GM18867 (cell line): ENCODE measurements at regions not wholly inside any gene's neighbourhood (a gene's known extent, or its start where the extent isn't known, plus 50 kb on each side); places are given as distances from the start of the nearest gene placed in this dataset.

ENCODE experiments used
- ATAC-seq: cut with Tn5 transposase; IDR thresholded peaks from one replicate; pipeline ENCODE4 v1.9.1; 2021; ENCODE audit warnings: mild to moderate bottlenecking, moderate library complexity; ENCODE audit not compliant: unreplicated experiment

DNA sequence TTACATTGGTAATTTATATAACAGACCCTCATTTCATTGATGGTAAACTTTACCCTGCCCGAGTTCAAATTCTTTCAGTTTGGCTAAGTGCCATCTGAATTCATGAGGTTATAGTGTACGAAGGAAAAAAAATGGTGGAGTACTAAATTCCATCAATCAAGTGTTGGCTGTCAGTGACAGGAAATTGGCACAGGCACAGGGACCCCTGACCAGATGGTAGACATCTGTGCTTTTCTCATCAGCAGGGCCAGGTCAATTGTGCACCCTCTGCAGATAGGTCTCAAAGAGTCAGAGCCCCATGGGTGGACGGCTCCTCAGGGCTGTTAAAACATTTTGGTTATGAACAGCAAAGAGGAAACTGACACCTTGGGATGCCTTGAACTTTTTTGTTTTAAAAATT lies 439.2 kb downstream of the SETBP1 start:
- ATAC-seq: no peak

DNA sequence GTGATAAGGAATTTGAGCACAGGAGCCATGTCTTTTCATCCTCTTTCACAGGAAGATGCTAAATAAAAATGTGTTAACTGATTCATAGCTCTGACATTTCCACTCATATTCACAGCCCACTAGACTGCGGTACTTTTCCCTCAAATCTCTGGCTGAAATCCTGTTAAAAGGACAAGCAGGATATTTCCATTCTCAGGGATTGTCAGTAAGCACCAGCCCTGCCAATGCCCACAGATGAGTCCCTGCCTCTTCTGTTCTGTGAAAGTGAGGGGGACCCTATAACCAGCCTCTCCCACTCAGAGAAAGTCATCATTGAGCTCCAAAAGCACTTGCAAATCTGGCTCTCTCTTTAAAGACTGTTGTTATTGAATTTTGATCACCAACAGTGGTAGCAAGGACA lies 440.5 kb downstream of the SETBP1 start:
- ATAC-seq: no peak

DNA sequence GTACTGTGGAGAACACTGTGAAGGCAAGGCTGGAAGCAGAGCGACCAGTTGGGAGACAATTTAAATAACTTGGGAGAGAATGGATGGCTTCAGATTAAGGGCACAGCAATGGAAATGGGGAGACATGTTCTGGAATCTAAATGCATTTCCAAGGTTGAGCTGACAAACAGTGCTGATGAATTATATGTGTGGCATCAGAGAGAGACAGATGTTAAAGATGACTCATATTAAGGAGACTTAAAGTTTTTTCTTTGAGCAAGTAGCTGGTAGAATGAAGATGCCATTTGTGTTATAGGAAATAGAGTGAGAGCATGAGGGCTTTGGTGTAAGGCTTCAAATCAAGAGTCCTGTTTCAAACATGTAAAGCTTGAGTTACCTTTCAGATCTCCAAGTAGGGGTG lies 441.8 kb downstream of the SETBP1 start:
- ATAC-seq: no peak

DNA sequence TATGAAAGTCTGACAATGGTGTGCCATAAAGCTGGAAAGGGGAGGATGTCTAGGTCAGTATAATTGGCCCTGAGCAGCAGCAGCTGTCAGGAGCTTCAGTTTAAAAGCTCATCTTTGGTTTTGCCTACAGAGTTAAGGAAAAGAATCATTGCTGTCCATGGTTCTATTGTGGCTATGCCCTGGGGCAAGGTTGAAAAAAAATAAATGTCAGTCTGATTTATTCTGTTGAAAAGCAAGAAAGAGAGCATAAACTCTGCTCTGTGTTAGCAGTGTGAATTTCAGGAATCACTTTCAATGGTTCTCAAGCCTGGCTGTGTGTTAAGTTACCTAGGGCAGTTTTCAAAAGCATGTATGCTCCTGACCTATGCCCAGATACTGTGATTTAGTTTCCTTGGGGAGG lies 446.7 kb downstream of the SETBP1 start:
- ATAC-seq: no peak

DNA sequence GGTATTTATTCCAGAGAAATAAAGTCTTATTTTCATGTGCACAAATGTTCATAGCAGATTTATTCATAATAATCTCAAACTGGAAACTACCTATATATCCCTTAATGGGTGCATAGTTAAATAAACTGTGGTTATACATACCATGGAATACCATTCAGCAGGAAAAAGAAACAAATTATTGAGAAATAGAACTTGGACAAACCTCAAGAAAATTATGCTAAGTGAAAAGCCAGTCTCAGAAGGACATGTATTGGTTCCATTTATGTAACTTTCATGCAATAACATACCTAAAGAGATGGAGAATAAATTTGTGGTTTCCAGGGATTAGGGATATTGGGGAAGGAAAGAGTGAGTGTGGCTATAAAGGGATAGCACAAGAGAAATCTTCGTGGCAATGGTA lies 452.6 kb downstream of the SETBP1 start:
- no peak for ATAC-seq

DNA sequence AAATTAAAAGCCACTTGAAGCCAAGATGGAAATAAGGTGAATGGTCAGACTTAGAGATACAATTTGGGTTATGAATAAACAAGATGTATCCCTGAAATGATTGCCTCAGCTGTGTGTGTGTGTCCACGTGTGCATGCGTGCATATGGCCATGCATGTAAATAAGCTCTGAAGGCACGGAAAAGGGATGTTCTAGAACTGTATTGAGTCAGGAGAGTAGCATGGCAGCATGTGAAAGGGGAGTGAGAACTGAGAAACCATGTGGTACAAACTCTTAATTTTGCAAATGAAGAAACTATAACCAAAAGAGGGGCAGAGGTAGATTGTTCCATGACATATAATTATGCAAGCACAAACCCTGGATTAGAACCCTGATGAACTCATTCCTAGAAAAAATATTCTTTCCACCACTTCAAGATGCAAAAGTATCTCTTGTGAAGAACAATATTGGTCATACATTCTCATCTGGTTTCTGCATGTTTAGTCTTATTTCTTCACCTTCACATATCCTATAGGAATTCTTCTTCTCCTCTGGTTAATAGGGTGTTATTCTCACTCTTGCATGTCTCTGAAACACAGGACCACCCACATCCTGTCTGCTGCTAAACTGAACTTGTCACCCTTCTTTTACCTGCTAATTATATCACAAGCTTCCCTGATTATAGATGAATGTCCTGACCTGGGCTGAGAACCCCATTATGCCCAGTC lies 455.8 kb downstream of the SETBP1 start:
- ATAC-seq: no peak

DNA sequence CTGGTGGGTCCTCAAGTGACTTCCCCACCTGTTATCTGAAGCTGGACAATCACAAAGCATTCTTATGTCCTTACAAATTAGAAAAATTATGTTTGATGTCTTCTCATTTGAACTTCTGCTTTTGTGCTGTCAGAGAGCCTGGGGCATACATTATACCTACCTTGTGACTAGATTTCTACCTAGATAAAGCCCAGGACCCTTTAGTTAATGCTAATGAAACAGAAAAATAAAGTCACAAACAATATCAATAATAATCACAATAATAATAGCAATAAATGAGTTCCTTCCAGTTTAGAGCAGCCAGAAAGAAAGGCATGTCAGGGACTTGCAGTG lies 456.4 kb downstream of the SETBP1 start:
- no peak for ATAC-seq

DNA sequence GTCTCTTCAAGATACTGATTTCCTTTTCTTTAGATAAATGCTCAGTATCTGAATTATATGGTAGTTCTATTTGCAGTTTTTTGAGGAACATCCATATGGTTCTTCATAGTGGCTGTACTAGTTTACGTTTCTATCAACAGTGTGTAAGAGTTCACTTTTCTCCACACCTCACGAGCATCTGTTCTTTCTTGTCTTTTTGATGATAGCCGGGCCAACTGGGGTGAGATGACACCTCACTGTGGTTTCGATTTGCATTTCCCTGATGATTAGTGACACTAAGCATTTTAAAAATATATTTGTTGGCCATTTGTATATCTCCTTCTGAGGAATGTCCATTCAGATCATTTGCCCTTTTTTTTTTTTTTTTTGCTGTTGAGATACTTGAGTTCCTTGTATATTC lies 458.8 kb downstream of the SETBP1 start:
- ATAC-seq: no peak

DNA sequence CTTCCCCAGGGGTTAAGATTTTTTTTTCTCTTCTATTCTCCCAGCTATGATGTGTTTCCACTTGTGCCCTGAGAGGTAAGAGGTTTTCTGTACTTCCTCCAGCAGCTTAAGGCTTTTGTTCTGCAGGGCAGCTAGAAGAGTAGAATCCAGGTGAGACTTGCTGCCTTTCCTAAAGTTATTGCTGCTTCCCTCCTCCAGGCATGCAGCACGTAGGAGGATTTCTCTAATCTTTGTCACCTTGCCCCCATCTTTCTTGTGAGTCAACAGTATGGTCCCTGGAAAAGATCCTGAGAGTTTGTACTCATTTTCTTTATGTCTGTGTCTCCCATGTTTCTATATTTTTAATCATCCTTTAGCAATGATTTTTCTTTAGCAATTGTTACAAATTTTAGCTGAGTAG lies 462.2 kb downstream of the SETBP1 start:
- no peak for ATAC-seq

DNA sequence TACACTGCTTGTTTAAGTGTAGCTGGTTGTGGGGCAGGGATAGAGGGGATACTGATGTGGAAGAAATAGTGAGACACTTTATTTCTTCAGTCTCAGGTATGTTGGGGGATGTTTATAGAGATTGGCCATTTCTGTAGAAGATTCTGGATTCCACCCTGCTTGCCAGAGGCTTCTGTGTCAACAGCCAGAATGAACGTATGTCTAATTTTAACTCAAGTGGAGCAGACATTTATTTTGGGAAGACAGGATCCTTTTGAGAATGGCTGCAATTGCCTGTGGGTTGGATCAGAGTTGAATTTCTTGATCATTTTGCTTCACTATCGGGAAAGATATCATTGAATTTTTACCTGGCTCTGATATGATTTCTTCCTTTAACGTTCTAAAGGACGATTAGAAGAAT lies 465.6 kb upstream of the SLC14A2 start:
- ATAC-seq: no peak

DNA sequence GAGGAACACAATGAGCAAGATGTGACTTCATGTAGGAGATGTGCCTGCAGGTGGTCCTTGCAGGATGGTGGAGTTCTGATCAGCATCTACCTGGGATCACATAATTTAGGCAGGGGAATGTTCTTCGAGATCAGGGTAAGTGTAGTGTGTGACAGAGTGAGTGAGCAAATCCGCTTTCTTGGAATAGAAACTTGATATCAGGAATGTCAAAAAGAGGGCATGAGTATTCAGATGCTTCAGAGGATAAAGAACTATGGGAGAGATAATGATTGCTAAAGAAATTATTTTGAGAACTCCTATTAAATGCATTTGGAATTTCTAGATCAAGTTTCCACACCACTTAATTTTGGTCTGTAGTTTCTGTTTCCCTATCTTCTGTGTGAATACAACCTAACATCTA lies 463.6 kb upstream of the SLC14A2 start:
- no peak for ATAC-seq

DNA sequence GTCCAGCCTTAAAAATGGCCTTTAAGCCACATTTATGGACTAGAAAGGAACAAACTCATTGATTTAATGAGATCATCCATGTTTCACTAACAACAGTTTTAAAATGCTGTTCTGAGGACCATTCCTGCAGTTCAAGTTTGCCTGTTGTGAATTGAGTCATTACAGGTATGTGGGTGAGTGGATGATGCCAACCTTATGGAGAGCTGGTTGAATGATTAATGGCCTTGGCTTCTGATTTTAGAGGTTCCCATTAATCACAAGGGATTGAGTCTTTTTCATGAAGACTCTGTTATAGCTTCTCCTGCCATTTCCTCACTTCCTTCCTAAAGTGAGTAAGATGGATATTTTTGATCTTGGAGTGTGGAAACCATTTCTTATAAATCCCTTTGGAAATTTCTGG lies 459.8 kb upstream of the SLC14A2 start:
- no peak for ATAC-seq

DNA sequence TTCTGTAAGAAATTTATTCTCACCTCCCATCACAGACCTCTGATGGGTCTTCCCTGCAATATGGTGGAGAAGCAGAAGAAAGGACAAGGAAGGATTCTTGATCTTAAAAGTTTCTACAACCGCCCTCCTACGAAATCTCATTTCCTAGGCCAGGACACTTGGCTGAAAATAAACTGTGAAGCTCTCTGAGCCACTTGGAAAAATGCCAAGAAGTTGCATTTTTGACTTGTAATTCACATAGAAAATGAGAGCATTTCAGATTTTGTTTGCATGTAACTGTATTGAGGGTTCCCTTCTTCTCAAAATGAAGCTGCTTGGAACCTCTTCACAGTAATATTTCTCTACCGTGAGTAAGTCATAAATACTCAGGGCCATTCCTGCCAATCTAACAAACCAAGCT lies 458.3 kb upstream of the SLC14A2 start:
- ATAC-seq: no peak

DNA sequence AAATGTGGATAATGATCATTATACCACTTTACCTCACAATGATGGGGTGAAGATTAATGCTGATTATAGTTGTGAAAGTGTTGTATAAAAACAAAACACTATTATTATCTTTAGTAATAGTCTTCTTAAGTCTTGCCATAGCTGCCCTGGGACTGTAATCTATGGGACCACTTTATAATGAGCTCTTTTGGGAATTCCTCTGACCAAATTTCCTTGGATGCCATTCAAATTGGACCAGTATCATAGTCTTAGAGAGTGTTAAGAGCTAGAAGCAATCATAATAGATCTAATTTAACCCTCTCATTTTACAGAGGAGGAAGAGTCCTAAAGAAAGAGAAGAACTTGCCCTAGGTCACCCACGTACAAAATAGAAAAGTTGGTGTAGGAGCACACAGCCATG lies 457.7 kb upstream of the SLC14A2 start:
- no peak for ATAC-seq

DNA sequence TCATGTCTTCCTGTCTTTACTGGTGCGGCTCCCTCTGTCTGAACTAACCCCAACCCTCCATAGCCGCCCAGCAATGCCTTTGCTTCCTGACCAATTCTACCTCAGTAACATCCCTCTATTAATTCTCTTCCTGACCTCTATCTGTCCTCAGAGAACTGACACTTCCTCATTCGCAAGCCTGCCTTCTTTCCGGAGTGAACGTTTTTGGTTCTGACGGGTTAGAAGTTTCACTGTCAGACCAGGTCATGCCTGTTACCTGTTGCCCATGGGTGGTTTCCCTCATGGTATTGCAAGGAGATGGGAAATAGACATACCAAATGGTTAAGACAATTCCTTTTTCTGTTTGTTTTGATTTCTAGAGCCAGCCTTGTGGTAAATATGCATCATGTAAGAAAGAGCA lies 453.4 kb upstream of the SLC14A2 start:
- ATAC-seq: peak; percentile 94

DNA sequence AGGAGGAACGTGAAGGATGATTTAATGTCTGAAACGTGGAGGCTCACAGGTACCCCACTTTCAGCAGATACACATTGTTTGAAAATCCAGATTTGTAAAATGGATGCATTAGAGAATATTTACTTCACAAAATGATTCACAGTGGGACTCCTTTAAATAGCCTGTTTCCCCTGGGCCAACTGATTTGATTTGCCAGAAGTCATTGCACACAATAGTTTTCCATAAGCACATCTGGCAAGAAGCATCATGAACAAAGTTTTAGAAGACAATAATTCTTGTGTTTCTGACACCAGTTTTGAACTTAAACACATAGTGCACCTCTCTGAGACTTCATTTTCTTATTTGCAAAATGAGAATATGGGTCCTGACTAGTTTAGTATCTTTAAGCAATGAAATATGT lies 451.4 kb upstream of the SLC14A2 start:
- no peak for ATAC-seq

DNA sequence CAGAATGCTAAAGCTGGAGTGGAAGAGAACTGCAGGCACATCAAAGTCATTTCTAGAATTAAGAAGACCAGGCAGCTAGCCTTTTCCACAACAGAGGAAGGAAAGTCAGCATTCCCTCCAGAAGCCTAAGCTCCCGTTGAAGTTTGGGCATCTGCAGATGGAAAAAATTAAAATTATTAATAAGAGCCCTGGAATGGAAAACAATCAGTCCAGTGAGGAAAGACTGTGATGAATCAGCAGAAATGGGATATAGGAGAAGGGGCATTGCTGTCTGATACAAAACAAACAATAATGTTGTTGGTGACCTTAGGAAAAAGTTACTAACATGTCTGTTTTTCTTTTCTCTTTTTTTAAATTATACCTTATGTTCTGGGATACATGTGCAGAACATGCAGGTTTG lies 450.7 kb upstream of the SLC14A2 start:
- no peak for ATAC-seq

DNA sequence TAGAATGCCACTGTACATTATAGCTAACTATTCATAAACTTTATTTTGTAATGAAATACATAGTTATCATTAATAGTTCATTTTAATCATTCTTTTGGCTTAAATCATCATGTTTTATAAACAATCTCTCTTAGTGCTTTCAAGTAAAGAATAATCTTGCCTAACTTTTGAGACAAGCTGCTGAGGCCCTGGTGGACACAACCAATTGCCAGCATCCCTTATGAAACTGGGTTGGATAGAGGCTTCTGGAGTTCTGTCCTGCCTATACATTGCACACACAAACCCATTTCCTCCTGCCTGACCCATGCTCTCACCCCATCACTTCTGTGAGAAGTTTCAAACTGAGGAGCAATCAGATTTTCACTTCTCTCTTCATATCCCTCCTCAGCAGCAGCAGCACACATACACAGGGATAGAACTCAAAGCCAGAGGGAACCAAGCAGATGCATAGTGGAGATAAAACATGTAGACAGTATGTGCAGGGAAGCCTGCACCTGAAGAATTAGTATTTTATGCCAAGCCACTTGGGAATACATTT lies 450.0 kb upstream of the SLC14A2 start:
- ATAC-seq: no peak

DNA sequence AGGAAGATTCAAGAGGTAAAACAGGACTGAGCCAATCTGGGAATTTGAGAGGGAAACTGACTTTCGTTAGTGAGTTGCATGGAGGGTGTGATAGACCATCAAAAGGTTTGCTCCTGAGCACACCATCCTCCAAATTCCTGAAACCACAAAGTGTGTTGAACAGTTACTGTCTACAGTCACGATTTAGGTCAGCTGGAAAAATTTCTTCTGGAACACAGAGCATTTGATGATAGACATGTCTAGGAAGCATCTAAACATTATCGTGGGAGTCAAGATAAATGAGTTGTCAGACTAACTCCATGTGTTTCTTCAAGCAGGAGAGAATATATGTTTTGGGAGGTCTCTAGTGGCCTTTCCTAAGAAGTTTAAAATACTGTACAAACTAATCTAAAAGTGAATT lies 449.4 kb upstream of the SLC14A2 start:
- no peak for ATAC-seq

DNA sequence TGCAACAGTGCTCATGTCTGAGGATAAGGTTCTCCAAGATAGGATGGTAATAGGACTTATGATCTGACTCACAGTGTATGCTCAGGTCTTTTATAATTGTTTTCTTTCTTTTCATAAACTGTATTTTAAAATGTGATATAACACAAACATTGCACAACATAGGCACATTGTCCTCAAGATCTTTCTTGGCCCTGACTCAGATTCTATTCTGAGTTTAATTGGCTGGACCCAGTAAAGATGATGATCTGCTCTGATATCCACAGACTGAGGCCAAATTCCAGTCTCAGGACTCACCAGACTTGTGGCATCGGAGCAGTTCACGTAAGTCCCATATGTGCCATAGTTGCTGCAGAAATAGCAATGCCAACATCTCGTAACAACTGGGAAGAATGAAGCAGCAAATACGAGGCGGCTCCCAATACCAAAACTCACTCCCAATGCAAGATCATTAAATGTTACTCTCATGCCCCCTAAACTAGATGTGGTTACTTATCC lies 448.9 kb upstream of the SLC14A2 start:
- no peak for ATAC-seq

DNA sequence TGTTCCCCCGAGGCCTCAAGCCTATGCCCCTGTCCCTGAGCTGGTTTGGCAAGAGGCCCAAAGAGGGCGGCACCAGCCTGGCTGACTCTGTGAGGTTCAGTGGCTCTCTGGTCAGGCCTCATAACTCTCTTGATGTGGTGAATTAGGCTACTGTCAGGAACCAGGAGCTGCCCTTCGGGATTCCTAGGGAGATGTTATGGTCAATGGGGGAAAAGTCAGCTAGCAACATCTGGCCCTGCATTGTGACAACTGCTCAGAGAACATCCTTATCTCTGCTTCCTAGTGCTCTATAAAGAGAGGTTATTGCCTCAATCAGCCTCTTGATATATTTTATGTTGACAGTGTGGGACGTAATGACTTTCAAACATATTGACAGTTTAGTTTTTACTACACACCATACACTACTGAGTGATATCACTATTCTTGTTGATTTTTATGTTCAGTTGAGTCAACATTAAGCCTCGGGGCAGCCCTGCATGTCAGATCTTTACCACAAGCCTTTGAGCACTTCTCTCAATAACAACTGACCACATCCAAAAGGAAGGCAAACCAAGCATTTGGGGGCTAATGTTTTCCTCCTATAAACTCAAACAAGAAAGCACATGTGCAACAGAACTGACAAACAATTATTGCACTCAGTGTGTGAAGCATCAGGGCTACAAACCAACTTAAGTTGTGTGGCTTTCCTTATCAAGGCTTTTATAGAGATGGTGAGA lies 448.3 kb upstream of the SLC14A2 start:
- no peak for ATAC-seq

DNA sequence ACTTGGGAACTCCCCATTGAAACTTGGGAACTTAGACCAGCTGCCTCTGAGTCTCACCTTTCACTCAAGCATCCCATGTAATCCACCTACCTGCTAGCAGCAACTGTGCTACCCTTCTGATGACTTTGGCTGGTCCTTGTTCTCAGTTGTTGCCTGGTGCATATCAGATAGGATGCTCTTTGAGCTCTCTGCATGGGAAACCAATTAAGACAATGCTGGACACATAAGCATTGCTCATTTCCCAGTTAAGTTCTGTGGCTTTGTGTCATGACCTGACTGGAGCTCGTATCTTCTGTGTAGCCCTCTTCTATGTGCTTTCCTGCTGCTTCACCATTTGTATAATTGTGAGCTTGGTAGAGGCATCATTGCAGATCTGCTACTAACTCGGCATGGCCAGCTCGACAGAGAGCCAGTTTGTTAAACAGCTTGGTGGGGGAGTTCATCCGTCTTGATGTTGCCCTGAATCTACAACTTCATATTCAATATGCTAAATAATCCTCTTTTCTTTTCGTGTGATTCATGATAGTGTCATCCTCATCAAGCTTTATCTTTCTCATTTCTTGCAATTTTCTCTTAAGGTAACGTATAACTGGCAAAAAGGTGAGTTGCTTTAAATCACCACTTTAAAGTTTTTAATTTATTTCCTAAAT lies 447.5 kb upstream of the SLC14A2 start:
- no peak for ATAC-seq
